Skin of body (tissue), 1 donor: ENCODE measurements at regions not wholly inside any gene's neighbourhood (a gene's known extent, or its start where the extent isn't known, plus 50 kb on each side); places are given as distances from the start of the nearest gene placed in this dataset.

Experiments
- DNase-seq: peaks from one replicate; lab custom pipeline; 2025; lab: John Stamatoyannopoulos, UW

- no peak for DNase-seq
Observed at GRCh38 chr6:133754298-133754697, 134.6 kb upstream of the TCF21 start.

- peak; percentile 49 for DNase-seq
Observed at GRCh38 chr6:133756078-133756695, 132.7 kb upstream of the TCF21 start.

DNA sequence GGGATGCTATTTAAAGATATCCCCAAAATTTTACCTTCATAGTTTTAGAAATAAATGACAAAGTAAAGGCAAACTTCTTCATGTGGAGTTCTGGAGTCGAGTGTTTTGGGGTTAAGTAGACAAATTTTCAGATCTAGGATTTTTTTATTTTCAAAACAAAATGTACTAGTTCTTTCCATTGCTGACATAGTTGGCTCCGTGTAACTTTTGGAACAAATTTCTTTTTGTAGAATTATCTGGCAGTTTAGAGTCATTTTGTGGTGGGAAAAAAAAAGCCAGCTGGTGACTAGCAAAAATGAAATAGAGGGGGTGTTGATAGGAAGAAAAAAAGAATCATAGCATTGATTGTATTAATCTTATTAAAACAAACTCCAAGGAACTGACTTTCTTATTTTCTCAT is 131.6 kb upstream of the TCF21 start:
- DNase-seq = peak; percentile 59

DNA sequence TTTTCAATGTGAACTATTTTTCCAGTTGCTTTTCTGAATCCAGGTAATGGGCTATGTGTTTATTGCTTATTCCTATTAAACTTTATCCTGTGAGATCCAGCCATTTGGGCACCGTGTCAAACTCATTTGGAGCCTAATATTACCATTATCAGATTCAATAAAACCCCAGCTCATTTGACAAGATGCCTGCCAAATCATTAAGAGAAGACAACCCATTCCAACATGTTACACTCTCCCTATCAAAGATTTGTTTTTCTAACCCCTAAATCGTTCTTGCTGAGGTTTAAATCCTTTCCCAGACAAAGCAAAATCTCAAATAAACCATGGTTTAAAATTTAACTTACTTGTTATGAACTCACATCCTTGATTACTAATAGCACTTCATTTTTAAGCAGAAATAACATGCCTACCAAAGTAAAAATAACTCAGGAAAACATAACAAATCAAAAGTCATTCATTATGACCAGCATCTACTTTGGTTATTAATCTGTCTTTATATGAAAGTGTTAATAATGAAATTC is 130.0 kb upstream of the TCF21 start:
- no peak for DNase-seq

DNA sequence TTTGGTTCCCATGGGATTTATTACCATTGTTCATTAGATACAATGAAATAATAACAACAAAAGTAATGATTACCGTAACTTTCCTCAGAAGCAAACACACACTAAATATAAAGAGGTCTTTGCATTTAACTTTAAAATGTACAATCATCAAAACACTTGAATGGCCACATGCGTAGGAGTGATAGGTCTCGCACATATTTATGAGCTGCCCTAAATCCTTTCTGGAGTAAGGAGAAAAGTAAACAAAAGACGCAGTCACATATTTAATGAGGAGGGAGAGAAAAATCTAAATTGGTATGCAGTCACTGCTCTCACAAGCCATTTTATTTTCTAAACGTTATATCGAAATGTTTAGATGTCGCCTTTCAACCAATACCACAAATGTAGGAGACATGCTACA is 129.4 kb upstream of the TCF21 start:
- no peak for DNase-seq

GRCh38 chr6:133761706-133762105 is 127.2 kb upstream of the TCF21 start:
- no peak for DNase-seq

DNA sequence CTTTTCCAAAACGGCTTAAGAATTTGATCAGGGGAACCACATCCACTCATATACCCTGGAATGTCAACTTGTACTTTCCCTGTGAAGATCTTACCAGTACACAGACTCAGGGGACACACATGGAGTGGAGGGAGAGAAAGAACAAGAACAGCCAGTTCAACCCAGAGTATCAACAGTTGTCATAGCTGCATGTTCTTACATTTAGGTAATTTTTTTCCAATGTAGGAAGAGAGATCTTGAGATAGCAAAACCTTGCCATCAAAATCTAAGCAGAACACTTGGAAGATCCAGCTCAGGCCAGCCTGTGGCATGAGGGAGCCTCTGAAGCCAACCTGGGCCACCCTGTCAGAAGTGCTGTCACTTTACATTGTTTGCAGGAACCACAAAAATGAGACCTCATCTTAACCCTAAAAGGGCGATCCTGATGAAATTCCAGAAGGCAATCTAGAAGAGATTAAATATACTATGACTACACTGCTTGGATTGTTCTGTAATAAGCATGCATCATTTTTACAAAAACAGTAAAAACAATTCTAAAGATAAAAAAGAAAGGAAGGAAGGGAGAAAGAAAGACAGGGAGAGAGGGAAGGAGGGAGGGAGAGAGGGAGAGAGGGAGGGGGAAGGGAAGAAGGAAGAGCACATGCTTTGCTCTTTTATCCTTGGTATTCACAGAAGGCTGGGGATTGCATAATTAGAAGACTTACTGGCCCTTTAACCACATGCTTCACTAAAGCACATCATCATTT is 124.7 kb upstream of the TCF21 start:
- DNase-seq = no peak

DNA sequence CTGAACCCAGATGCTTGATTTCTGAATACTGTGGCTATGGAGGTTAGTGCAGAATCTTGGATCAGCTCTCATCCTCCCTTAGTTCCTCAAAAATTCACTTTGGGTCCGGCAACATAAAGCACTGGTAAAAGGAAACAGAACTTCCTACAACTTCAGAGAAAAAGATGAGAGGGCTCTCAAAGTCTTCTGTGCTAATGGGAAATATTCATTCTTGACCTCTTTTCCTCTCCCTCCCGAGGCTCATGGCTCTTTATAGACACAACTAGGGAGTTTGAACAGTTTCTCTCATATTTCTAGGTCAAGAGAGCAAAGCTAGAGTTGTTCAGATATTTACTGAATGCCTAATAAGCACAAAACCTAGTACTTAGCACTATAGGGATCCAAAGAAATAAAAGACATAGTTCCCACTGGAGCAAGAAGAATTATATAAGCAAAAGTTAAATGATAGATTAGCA is 124.1 kb upstream of the TCF21 start:
- no peak for DNase-seq

DNA sequence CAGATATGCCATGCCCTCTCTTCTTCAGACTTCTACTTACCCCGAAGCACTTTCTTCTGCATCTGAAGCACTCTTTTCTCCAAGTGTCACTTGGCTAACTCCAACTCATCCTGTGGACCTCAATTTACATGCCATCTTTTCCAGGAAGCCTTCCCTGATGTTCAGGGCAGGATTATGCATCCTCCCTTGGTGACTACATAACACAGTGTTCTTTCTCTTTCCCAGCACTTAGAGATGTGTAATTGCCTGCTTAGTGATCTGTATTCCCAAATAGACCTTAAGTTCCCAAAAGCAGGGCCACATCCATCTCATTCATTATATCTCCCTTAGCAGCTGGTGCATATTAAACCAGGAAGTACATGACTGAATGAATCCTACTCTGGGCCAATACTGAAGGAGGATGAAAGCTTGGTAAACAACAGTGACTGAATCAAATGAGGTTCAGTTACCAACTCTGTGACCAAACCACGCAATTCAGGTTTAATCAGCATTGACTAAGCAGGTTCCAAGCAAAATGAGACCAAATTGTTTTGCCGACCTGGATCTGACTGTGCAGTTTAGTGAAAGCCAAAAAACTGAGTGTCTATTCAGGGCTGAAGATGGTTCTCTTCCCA is 121.4 kb upstream of the TCF21 start:
- DNase-seq = no peak

DNA sequence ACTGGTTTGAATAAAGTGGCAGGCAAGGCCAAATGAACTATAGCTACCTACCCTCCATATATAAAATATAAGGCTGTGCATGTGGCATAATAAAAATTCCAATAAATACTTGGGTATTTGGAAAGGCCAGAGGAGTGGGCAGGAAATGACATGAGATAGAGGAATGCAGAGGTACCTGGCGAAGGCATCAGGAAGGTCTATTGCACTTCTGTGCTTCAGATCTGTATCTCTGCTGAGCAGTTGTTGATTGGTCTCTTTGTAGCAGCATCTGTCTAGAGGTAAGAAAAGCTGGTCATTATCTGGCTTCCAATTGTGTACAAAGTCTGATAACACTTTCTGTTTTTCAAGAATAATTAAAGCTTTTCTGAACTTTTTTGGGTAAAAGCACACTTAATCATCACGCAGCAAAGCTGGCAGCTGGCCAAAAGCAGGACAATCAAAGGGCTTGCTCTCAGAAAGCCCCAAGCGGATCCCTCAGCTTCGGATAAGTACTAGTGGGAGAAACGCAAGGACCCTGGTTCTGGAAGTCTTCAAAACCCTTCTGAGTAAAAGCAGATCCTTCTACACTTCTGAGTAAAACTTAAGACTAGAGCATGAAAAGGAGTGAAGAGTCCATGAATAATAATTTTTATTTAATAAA is 120.1 kb upstream of the TCF21 start:
- no peak for DNase-seq

DNA sequence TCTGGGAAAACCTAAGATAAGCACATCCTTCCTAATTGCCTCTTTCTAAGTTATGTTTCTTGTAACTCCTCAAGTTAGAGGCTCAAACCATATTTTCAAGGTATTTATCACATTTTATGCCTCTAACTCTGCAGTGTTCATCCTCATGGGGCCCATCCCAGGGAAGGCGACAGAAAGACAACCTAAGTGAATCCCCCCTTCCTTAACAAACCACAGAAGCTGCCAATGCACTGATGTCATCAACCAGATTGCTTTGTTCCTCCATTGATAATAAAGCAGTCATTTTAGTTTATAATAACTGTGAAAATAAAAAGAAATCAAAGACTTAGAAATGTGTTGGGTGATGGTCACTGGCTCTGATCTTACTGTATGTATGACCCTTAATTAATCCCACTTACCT is 119.5 kb upstream of the TCF21 start:
- DNase-seq = no peak

DNA sequence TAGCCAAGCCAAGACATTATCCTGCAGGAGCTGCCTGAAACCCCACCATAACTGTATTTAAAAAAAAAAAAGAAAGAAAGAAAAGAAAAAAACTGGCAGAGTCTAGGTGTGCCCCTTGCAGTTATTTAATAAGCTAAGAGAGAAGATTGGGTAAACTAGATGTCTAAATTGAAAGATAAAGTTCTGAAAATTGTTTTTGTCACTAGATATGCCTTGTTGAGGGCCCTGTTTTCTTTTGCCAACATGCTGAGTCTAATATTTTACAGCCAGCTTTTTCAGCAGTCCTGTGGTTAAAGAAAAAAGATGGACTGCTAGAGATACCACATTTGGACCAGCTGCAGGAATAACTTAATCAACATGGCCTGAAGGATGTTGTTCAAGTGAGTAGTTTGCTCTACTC is 116.3 kb upstream of the TCF21 start:
- DNase-seq = no peak

DNA sequence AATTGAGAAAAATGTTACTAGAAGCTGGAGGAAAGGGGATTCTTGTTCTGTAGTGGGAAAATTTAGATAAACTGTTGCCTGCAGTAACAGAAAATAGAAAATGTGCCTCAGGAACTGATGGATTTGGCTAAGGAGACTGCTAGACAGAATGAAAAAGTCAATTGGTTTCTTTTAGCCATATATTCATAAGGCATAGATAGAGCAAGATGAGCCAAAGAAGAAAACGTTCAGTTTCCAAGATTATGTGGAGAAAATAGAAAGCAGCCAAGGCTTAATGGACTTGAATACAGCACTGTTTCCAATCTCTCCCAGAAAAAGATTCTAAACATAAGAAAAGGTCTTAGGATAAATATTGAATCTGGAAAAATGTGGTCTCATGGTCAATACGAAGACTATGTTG is 115.1 kb upstream of the TCF21 start:
- no peak for DNase-seq

GRCh38 chr6:133774356-133774755 is 114.6 kb upstream of the TCF21 start:
- no peak for DNase-seq

DNA sequence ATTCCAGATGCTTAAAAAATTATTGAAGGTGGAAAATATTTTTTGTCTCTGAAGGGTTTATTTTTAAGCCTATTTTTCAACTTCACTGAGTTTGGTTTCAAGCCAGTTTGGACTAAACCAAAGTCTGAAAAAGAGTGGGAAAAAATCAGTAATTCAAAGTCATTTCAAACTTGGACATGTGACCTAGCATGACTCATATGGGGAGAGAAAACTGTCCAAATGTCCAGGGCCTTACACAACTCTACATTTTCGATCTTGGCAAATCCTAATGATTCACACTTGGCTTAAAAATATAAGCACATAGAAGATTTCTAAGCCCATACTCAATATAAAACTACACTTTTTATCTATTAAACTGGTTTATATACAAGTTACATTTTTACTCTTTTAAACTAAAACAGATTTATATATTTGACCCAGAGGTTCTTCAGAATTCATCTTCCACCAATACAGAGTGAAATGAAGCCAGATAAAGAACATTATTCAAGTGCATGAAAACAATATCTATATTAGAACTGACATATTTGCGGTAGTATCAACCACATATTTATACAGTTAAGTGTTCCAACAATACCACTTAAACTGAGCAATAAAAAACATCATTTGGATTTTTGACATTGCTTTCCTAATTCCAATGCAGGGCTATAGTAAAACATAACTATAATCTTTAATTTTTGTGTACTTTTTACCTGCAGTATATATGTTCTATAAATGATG is 110.3 kb upstream of the TCF21 start:
- DNase-seq = peak; percentile 47

DNA sequence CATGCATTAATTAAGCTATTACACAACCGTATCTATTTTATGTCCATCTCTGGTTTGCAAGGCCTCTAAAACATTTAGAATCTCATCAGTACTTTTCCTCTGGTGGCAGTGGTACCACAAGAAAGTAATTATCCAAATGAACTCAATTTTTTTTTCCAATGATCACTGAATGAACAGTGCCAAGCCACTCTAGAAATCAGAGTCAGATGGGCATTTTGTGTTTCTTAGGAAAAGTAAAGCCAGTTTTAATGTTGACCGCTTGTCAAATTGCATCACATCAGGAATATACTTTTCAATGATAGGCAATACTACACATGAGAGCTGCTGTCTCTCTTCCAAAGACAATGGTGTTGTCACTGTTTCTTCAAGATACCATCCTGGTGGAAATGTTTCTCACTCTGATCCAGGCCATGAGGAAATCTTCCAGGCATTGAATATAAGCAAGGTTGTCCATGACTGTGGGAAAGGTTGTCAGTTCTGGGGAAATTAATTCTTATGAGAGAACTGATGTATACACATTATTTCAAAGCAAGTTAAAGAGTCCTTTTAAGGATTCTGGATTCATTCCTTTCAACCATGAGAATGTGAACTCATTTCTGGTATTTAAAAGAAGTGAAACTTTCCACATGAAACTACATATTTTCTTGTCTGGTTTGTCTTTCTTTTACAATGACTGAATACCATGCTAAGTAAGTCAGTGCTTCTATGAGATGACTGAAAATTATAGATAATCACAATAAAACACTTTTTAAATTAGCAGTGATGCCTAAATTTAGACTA is 108.8 kb upstream of the TCF21 start:
- DNase-seq = no peak

- no peak for DNase-seq
Observed at GRCh38 chr6:133786016-133786415, 102.9 kb upstream of the TCF21 start.

- DNase-seq = no peak
Observed at GRCh38 chr6:133787122-133787521, 101.8 kb upstream of the TCF21 start.

- DNase-seq = no peak
Observed at GRCh38 chr6:133787859-133788505, 100.9 kb upstream of the TCF21 start.

GRCh38 chr6:133788556-133788955 is 100.4 kb upstream of the TCF21 start:
- DNase-seq = no peak
